GM12878 (cell line): ENCODE measurements at regions not wholly inside any gene's neighbourhood (a gene's known extent, or its start where the extent isn't known, plus 50 kb on each side); places are given as distances from the start of the nearest gene placed in this dataset.

Experiments used
- ASH2L ChIP-seq: fragments of 300-600, 200-600 bp; sonication (generic); IDR thresholded peaks from 2 replicates; pipeline ENCODE4 v1.6.1; 2017; ENCODE audit warnings: low read depth, mild to moderate bottlenecking, borderline replicate concordance
- ATF3 ChIP-seq: IDR thresholded peaks from 2 replicates; pipeline ENCODE4 v1.6.1; 2011; ENCODE audit warnings: low read depth, mild to moderate bottlenecking, low read length, moderate library complexity, borderline replicate concordance; ENCODE audit errors: extremely low read depth
- ATF7 ChIP-seq: fragments of 450-650 bp; IDR thresholded peaks from 2 replicates; pipeline ENCODE4 v1.6.1; 2016; ENCODE audit warnings: low read depth, mild to moderate bottlenecking
- DPF2 ChIP-seq: fragments of 450-650 bp; IDR thresholded peaks from 2 replicates; pipeline ENCODE4 v1.6.1; 2017; ENCODE audit warnings: mild to moderate bottlenecking
- ELK1 ChIP-seq: IDR thresholded peaks from 2 replicates; pipeline ENCODE4 v1.6.1; 2012; ENCODE audit warnings: low read depth, low read length, improper control_type of control experiment
- HDGF ChIP-seq: fragments of 450-650 bp; IDR thresholded peaks from 2 replicates; pipeline ENCODE4 v1.6.1; 2016; ENCODE audit warnings: antibody characterized with exemption
- IRF3 ChIP-seq: fragments of 450-650 bp; IDR thresholded peaks from 2 replicates; pipeline ENCODE4 v1.6.1; 2014; ENCODE audit warnings: mild to moderate bottlenecking
- JUNB ChIP-seq: IDR thresholded peaks from 2 replicates; pipeline ENCODE4 v1.6.1; 2016; ENCODE audit warnings: antibody characterized with exemption, mild to moderate bottlenecking
- JUND ChIP-seq: IDR thresholded peaks from 2 replicates; pipeline ENCODE4 v1.6.1; 2012; ENCODE audit warnings: low read depth, mild to moderate bottlenecking, low read length, improper control_type of control experiment, moderate library complexity
- MLLT1 ChIP-seq: fragments of 450-650 bp; IDR thresholded peaks from 2 replicates; pipeline ENCODE4 v1.6.1; 2016; ENCODE audit warnings: mild to moderate bottlenecking
- MYC ChIP-seq: IDR thresholded peaks from 2 replicates; pipeline ENCODE4 v1.6.1; 2011; ENCODE audit warnings: mild to moderate bottlenecking, low read length, moderate library complexity, inconsistent platforms; ENCODE audit not compliant: insufficient read depth, insufficient replicate concordance, insufficient read length, severe bottlenecking
- POU2F2 ChIP-seq: IDR thresholded peaks from 3 replicates; pipeline ENCODE4 v1.6.1; 2011; ENCODE audit warnings: low read depth, mild to moderate bottlenecking, low read length, borderline replicate concordance
- PRDM15 ChIP-seq: fragments of 450-650 bp; formaldehyde crosslinking; IDR thresholded peaks from 2 replicates; pipeline ENCODE4 v1.4.0; 2020; ENCODE audit warnings: mild to moderate bottlenecking, moderate library complexity
- RCOR1 ChIP-seq: conservative IDR thresholded peaks from 2 replicates; pipeline ENCODE4 v1.6.1; 2012; ENCODE audit warnings: low read depth, low read length, improper control_type of control experiment
- RUNX3 ChIP-seq: IDR thresholded peaks from 2 replicates; pipeline ENCODE4 v1.6.1; 2012; ENCODE audit warnings: low read length, inconsistent platforms
- TARDBP ChIP-seq: IDR thresholded peaks from 2 replicates; pipeline ENCODE4 v1.6.1; 2016; ENCODE audit warnings: borderline replicate concordance
- ZNF217 ChIP-seq: fragments of 450-650 bp; IDR thresholded peaks from 2 replicates; pipeline ENCODE4 v1.6.1; 2017; ENCODE audit warnings: antibody characterized with exemption, mild to moderate bottlenecking
- ZNF24 ChIP-seq: fragments of 450-650 bp; IDR thresholded peaks from 2 replicates; pipeline ENCODE4 v1.6.1; 2017; ENCODE audit warnings: antibody characterized with exemption, mild to moderate bottlenecking
- ZNF384 ChIP-seq: IDR thresholded peaks from 2 replicates; pipeline ENCODE4 v1.6.1; 2012; ENCODE audit warnings: low read depth, mild to moderate bottlenecking, low read length, improper control_type of control experiment, borderline replicate concordance

GRCh38 chr2:11945139-11946126 lies 199.0 kb downstream of the LPIN1 start (continued):
- TF ChIP-seq IRF3 (no peak), TARDBP (no peak), JUNB (peak; percentile 58), ATF3 (no peak), ATF7 (no peak), PRDM15 (CRISPR knock-in tag) (no peak), ZNF24 (no peak), DPF2 (peak; percentile 83), POU2F2 (no peak), ASH2L (0 out of 2 replicates have a peak, but pooled peaks have one; percentile 66), HDGF (peak; percentile 51; the same call in 1 of the 2 replicates), MLLT1 (peak; percentile 52; the same call in 1 of the 2 replicates), MYC (no peak), ZNF384 (no peak), ZNF217 (0 out of 2 replicates have a peak, but pooled peaks have one; percentile 33), RCOR1 (no peak), JUND (no peak), ELK1 (no peak), RUNX3 (peak; percentile 18; the same call in 1 of the 2 replicates)
